NB4 (cell line): ENCODE measurements at regions not wholly inside any gene's neighbourhood (a gene's known extent, or its start where the extent isn't known, plus 50 kb on each side); places are given as distances from the start of the nearest gene placed in this dataset.

Experiments
- MAX ChIP-seq: IDR thresholded peaks from 2 replicates; pipeline ENCODE4 v1.6.1; 2011; ENCODE audit warnings: low read depth, low read length
- MYC ChIP-seq: IDR thresholded peaks from 2 replicates; pipeline ENCODE4 v1.6.1; 2011; ENCODE audit warnings: low read depth, low read length
- POLR2A ChIP-seq: IDR thresholded peaks from 2 replicates; pipeline ENCODE4 v1.6.1; 2011; ENCODE audit warnings: mild to moderate bottlenecking; ENCODE audit not compliant: insufficient read length; ENCODE audit errors: extremely low read depth
- TF ChIP-seq, protein P1 (sequence below): IDR thresholded peaks from one replicate; pipeline ENCODE4 v1.5.1; 2012; ENCODE audit warnings: low read depth, low read length

GRCh38 chr13:59304596-59304995 lies 859.1 kb downstream of the DIAPH3 start:
- TF ChIP-seq, protein P1, sequence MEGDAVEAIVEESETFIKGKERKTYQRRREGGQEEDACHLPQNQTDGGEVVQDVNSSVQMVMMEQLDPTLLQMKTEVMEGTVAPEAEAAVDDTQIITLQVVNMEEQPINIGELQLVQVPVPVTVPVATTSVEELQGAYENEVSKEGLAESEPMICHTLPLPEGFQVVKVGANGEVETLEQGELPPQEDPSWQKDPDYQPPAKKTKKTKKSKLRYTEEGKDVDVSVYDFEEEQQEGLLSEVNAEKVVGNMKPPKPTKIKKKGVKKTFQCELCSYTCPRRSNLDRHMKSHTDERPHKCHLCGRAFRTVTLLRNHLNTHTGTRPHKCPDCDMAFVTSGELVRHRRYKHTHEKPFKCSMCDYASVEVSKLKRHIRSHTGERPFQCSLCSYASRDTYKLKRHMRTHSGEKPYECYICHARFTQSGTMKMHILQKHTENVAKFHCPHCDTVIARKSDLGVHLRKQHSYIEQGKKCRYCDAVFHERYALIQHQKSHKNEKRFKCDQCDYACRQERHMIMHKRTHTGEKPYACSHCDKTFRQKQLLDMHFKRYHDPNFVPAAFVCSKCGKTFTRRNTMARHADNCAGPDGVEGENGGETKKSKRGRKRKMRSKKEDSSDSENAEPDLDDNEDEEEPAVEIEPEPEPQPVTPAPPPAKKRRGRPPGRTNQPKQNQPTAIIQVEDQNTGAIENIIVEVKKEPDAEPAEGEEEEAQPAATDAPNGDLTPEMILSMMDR, result no peak
- TF ChIP-seq POLR2A, result no peak
- TF ChIP-seq MYC, result no peak
- no peak for TF ChIP-seq MAX
